Testis (tissue), 2 donors: ENCODE measurements at regions not wholly inside any gene's neighbourhood (a gene's known extent, or its start where the extent isn't known, plus 50 kb on each side); places are given as distances from the start of the nearest gene placed in this dataset.

Experiments used
- CTCF ChIP-seq, 3 experiments: fragments of 450-650 bp in 2 of 3; fragments of 200-600 bp in 1 of 3; sonication (generic) in 1 of 3; IDR thresholded peaks; one replicate each; pipeline ENCODE4 v1.5.1; 2016 to 2019; ENCODE audit warnings: antibody characterized with exemption in 3 of 3, mild to moderate bottlenecking in 2 of 3, moderate library complexity in 1 of 3
- POLR2A ChIP-seq: fragments of 450-650 bp; IDR thresholded peaks from one replicate; pipeline ENCODE4 v1.6.1; 2017; ENCODE audit warnings: antibody characterized with exemption, mild to moderate bottlenecking, moderate library complexity

- TF ChIP-seq POLR2A (no peak), CTCF (IDR thresholded peaks at IDR 0.05) (no peak)
Measured at GRCh38 chr3:61422945-61423673, 138.3 kb upstream of the PTPRG start.
